ENCODE measurements at regions not wholly inside any gene's neighbourhood (a gene's known extent, or its start where the extent isn't known, plus 50 kb on each side); places are given as distances from the start of the nearest gene placed in this dataset.

GRCh38 chr2:200730960-200731359, 80.8 kb upstream of the BZW1 start:
- TF ChIP-seq CTCF (IDR thresholded peaks at IDR 0.05), result no peak
- no peak for TF ChIP-seq FOXP4 (CRISPR knock-in tag; IDR thresholded peaks at IDR 0.05)
- TF ChIP-seq NR2C2 (CRISPR knock-in tag; IDR thresholded peaks at IDR 0.05), result no peak
- no peak for TF ChIP-seq ZNF138 (CRISPR knock-in tag; conservative IDR thresholded peaks at IDR 0.05)
- TF ChIP-seq TEAD4 (CRISPR knock-in tag; IDR thresholded peaks at IDR 0.05), result no peak
- TF ChIP-seq CREM (CRISPR knock-in tag; IDR thresholded peaks at IDR 0.05), result no peak
- TF ChIP-seq HMGXB4 (CRISPR knock-in tag; IDR thresholded peaks at IDR 0.05), result no peak

Data from WTC11 (cell line).